CMK (cell line): ENCODE measurements at regions not wholly inside any gene's neighbourhood (a gene's known extent, or its start where the extent isn't known, plus 50 kb on each side); places are given as distances from the start of the nearest gene placed in this dataset.
"Not testable (repeated sequence)": the region's sequence is repeated elsewhere in the genome, so short reads cannot be mapped to it uniquely, and the experiment has no call there.

Experiments used
- DNase-seq: peaks from one replicate; pipeline ENCODE4 v3.0.0-alpha.2; 2010; ENCODE audit warnings: low read depth

DNA sequence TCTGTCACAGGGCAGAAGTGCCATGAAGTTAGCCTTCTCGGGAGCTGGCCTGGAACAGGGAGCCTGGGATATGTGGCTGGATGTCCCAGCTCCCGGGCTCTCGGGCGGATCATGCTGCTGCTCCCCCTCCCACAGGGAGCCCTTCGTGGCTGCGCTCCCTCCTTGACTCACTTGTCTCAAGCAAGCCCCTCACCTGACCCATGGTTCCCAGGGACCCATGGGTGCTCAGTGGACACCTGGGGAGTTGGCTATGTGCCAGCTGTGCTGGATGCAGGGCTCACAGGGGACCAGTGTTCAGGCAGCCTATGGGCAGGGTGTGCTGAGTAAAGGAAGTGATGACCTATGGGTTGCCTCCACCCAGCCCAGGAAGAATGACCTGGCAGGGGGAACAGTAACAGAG, 213.1 kb upstream of the SGCG start:
- DNase-seq = no peak

DNA sequence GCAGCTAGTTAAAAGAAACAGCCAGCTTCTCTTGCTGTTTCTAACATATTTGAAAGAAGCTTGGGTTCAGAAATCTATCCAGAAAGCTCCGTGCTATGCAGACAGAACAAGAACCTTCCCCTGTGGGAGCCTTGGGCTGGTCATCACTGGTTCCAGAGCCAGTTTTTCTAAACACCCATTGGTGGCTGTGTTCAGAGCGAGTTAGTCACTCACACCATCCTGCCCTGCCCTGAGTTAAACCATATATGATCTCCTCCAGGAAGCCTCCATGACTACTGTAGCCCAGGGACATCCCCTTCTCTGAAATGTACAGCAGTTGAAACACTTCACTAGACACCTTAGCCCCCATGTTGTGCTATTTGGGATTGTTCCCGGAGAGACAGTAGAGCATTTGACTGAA, 200.8 kb upstream of the SGCG start:
- no peak for DNase-seq

DNA sequence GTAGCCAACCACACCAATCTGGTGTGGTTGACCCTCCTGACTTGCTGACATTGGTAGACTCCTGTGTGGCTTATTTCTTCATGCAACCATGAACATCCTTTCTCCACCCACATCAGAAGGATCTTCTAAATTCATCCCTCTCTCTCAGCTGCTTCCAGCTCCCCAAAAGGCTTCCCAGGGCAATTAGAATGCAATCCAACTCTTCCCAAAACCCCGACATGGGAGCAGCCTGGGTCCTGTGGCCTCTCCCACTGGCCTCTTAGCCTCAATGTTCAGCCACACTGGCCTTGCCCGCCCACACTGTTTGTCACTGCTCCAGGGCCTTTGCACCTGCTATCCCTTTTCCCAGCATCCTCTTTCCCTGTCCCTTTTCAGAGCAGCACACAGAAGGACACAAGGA, 199.8 kb upstream of the SGCG start:
- no peak for DNase-seq

DNA sequence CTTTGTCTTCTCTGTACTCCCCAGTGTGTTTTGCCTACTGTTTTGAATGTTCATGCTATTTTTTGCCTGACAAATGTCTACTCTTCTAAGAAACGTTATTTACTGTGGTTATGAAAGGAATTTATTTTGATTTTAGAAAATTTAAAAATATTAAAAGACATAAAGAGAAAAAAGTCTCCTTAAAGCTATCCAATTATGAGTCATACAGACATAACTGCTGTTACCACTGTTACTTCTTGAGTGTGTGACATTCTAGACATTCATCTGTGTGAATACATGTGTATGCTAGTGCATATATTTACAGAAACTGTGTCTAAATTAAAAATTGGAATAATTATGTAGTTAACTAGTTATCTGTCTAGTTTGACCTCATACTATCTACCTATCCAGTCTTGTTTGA, 187.6 kb upstream of the SGCG start:
- DNase-seq = no peak

DNA sequence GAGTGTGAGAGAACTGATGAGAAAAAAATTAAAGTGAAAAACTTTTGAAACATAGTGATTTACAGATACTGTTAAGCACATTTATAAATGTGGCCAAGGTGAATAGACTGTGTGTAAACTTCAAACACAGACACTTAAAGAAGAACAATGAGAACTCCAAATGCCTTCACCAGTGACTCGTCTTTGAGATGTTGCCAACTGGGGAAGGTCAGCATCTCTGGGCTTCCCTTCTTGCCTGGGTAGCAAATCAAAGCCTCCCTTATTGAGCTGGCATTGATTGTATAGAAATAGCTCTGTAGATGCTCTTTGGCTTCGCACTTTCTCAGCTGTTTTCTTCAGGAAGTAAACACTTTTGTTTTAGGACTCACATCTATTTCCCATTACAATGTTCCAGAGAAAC, 177.3 kb upstream of the SGCG start:
- DNase-seq = no peak

DNA sequence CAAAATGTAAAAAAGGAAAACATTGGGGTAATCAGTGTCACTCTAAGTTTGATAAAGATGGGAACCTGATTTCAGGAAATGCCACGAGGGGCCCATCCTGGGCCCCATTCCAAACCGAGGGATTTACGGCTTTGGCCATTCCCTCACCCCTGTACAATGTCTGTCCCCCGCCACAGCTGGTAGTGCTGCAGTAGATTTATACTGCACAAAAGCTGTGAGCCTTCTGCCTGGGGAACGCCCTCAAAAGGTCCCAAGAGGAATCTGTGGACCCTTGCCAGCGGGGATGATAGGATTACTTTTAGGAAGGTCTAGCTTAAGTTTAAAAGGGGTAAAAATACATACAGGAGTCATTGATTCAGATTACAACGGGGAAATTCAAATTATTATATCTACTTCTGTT, 173.4 kb upstream of the SGCG start:
- DNase-seq = no peak

DNA sequence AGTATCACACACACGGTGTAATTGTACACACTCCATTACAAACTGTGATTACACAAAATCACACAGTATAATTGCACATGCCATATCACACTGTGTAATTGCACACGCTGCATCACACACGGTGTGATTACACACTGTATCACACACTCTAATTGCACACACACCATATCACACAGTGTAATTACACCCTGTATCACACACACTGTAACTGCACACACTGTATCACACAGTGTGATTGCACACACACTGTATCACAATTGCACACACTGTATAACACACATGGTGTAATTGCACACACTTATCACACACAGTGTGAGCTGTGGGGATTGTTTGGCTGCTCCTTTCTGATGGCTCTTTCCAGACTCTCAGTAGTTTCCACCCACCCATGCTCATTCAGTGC, 162.6 kb upstream of the SGCG start:
- DNase-seq = no peak

DNA sequence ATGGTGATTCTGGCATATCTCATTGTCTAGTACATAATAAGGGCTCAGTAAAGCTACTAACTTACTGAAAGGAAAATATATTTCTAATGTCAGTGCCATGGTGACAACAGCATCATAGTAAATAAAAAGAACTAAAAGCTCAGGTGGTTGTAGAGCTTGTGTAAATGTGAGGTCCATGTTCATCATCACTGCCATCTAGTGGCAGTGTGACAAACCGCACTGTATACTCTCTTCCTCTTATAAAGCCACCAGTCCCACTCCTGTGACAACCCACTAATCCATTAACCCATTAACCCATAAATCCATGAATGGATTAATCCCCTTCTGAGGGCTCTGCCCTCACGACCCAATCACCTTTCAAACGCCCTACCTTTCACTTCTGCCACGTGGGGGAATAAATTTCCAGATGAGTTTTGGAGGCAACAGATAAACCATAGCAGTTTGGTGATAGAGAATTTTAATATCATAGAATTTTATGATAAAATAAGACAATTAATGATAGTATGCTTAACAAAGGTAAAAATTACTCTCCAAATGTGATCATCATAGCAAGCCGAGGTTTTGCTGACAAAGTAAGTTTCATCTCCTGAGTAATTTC, 160.4 kb upstream of the SGCG start:
- DNase-seq = peak; percentile 17

DNA sequence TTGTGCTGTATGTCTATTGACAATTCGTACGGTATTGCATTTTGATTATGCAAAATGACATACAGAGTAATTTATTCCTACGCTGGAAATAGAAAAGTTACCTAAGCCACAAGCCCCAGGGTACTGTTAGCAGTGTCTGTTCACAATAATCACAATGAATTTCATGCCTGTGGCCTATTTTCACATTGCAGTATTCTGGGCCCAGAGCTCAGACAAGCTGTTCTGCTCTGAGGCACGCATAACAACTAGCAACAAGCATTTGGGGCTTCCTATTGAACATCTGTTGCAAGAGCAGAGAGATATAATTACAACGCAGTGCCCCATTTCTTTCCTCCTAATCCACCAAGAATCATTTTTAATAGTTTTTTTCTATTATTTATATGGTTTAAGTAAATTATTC, 158.9 kb upstream of the SGCG start:
- no peak for DNase-seq

DNA sequence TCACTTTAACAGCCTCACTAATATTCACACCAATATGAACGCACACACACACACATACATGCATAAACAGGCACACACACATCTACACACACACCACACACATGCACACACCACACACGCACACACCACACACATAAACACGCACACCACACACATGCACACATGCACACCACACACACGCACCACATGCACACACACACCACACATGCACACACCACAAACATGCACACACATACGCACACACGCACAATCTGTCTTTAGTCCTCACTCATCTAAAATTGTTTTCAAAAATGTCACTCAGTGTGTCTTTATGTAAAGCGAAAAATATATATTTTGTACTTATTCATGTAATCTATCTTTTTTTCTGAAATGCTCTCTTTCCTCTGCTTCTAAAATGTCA, 158.1 kb upstream of the SGCG start:
- no peak for DNase-seq

DNA sequence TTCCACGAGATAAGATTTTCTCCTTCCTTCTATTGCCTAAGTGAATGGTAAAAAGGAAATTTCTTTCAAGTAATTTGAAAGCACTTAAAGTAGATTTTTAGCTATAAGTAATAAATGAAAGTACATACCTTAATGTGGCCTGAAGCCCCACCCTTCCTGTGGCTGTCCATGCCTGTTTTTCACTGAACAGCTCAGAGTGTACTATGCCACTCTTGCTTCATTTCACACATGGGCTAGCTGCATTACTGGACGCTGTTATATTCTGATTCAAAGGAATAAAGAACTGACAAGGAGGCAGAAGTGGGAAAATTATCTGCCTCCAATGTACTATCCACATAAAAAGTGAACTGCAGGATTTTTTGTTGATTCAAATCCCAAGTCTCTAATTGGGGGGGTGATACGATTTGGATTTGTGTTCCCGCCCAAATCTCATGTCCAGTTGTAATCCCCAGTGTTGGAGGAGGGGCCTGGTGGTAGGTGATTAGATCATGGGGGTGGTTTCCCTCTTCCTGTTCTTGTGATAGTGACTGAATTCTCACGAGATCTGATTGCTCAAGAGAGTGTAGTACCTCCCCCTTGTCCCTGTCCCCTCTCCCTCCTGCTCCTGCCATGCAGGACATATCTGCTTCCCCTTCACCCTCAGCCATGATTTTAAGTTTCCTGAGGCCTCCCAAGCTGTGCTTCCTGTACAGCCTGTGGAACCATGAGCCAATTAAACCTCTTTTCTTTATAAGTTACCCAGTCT, 154.7 kb upstream of the SGCG start:
- DNase-seq = no peak

DNA sequence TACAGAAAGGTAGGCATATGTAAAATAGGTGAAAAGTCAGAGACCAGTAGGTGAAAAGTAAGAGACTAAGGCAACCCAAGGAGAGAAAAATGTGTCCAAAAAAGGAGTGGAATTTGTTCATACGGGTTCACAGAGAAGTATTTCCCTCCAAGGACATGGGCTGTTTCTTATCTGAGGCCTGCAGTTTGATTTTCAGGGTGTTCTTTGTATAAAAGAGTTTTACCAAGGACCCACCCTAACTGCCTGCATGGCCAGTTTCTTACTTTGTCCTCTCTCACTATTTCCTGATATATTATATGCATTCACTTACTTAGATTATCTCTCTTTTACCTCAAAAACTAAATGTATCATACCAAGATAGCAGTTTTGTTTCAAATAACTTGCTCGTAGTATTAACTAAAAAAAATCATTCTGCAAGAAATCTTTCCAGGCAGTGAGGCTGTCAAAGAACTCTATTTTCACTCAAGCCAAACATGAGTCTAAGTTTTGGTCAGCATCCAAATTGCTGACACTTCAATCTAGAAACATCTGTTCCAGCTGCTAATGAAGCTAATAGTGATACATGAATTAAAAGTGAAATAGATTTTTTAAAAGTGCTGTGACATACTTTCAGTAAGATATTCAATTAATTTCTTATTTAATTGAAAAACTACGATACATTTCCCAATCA, 141.4 kb upstream of the SGCG start:
- DNase-seq = no peak

DNA sequence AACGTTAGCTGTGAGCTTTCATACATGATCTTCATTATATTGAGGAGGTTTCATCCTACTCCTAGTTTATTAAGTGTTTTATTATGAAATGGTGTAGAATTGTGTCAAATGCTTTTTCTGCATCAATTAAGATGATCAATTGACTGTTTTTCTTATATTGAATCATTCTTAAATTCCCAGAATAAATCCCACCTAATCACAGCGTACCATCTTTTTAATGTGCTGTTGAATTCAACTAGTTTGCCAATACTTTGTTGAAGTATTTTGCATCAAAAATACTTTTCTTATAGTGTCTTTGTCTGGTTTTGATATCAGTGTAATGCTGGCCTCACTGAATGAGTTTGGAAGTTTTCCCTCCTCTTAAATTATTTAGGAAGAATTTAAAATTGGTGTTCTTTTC, 138.6 kb upstream of the SGCG start:
- DNase-seq = no peak

DNA sequence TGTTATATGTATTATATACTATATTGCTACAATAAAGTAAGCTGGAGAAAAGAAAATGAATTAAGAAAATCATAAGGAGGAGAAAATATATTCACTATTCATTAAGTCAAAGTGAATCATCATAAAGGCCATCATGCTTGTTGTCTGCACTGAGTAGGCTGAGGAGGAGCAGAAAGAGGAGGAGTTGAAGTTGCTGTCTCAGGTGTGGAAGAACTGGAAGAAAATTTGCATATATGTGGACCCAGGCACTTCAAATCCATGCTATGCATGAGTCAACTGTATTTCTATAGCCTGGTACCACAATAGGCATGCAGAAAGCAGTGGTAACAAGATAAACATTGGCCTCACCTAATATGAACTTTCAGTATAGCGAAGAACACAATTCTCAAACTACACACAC, 135.9 kb upstream of the SGCG start:
- DNase-seq = no peak

DNA sequence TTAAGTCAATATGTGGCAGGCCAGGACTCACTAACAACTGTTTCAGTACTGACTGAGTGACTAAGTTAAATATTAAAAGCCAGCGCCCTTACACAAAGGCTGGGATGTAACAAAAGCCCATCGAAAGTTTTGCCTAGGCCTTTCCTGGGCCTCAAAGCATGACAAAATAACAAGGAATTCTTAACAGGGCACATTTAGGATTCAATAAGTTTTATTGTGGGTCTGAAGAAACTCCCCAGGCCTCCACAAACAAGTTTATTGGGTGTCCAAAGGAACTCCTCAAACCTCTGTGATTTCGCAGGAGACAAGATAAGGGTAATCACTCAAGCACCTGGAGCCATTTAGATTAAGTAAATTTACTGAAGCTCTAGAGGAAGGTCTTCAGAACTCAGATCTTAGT, 130.7 kb upstream of the SGCG start:
- no peak for DNase-seq

DNA sequence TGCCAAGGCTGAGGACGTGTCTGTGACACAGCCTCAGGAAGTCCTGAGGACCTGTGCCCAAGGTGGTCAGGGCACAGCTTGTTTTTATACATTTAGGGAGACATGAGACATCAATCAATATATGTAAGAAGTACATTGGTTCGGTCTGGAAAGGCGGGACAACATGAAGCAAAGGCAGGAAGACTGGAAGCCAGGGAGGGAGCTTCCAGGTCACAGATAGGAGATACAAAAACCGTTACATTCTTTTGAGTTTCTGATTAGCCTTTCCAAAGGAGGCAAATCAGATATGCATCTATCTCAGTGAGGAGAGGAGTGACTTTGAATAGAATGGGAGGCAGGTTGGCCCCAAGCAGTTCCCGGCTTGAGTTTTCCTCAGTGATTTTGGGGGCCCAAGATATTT, 127.1 kb upstream of the SGCG start:
- not testable (repeated sequence) for DNase-seq

DNA sequence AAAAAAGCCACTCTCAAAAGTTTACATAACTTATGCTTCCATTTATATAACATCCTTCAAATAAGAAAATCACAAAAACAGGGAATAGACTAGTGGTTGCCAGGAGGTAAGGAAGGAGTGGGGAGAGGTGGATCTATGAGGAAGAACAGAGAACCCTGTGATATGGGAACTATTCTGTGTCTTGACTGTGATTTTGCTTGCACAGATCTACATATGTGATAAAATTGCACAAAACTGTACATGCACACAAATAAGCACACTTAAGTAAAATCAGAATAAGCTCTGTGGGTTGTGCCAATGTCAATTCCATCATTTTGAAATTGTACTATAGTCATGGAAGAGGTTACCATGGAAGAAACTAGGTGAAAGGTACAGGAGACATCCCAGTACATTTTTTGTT, 121.6 kb upstream of the SGCG start:
- no peak for DNase-seq

DNA sequence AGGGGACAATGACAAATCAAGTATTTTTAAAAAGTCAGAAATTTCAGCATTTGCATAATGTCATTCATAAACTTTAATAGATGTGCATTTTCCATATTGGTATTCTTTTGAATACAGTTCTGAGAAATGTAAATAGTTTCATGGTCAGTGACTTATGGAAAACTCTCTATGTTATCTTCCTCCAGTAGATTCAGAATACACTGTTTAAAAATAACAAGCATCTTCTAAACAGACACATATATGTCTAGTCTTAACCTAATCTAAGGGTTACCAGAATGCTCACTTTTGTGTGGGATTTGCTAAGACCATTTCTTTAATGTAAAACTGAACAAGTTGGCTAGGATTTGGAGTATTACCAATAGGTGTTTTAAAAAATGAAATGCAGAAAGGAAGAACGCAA, 119.8 kb upstream of the SGCG start:
- no peak for DNase-seq

DNA sequence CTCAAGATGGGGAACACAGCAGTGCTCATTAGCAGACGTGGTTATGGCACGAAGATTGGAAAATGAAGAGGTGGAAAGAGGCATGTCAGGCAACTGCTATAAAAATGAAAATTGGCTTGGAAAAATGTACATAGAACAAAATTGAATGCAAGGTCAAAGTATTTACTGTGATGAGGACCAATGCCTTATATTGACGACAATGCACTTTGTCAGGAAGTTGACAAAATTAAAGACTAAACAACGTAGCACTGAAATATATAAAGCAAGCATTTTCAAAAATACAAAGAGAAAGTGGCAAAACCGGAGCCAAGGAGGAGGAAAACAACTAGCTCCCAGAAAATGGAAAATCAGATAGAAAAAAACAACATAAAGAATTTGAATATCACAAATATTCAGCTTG, 113.7 kb upstream of the SGCG start:
- no peak for DNase-seq

DNA sequence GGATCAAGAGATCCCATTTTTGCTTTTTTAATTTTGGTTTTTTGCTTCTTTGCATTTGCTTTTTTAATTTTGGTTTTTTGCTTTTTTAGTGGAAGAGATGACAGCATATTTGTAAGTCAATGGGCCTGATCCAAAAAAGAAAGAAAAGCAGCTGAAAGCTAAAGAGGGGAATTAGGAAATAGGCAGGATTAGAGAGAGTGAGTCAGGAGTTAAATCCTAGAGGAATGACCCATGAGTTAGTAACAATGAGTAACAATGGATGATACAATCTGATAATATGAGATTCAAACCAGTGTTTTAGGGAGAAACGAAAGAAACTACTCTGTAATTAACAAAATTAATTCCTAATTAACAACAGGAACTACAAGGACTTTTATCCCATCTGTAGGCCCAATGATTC, 111.2 kb upstream of the SGCG start:
- DNase-seq = no peak

DNA sequence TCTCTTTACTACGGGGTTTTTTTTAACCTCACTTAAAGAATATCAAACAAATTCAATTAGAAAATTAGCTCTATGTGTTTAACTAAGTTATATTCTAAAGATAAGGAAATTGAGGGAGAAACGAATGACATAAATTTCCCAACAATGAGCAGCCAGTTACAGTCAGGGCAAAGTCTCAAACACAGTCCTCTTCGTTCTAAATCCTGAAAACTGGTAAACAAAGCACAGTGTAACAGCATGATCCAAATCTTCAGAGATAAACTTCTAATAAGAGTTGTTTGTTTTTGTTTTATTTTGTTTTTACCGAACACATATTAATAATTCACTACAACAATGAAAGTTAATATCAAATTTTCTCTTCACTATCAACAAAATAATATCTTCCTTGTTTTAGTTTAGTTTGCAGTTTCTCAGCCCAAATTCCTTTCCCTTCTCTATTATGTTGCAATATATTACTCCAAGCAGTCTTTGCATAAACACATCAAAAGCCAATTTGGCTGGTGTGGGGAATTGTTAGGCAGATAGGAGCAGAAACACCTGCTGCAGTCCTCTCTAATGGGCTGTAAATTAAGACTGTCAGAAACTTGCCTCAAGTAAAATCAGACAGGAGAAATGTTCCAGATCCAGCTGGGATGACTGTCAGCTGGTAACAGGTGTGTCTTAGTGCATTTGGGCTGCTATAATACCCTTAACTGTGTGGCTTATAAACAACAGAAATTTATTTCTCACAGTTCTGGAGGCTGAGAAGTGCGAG, 106.5 kb upstream of the SGCG start:
- no peak for DNase-seq

DNA sequence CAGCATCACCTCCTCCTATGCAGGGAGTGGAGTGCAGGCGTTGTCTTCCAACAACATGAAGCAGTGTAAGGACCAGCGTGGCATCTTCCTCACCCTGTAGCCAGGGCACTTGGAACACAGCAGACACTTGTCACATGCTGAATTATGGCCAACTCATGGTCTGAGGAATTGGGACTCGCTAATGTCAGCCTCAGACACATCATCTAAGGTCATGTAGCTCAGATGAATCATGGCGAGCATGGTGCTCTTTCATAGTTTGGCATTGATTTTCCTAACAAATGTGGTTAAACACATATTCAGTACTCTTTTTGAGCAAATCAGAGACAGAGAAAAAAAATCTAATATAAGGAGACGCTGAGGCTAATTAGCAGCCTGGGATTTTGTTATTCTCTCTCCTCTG, 99.6 kb upstream of the SGCG start:
- DNase-seq = no peak

DNA sequence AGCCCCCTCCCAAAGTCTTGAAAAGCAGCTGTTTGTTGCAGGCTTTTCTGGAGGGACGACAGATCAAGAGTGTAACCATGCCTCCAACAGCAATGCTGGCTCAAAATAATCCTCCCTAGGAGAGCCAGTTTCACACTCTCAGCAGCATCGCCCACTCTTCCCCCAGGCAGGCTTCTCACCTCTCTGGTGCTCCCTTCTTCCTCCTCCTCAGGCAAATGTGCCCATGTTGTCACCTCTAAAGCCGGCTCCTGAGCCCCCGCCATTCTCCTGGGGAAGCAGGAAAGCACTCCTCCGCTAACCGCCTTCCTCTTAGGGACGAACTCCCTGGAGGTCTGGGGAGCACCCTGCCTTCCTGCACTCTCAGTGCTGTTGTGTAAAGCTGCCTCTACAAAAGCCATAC, 98.9 kb upstream of the SGCG start:
- no peak for DNase-seq
